ENCODE measurements at regions not wholly inside any gene's neighbourhood (a gene's known extent, or its start where the extent isn't known, plus 50 kb on each side); places are given as distances from the start of the nearest gene placed in this dataset.
A peak's percentile ranks its signal among the peaks of the same experiment; 100 is the strongest.

GRCh38 chr13:106118050-106118449 is 417.4 kb downstream of the EFNB2 start:
- intact Hi-C loops (cut with DNase I): no loop called here
- DNase-seq (no peak), ATAC-seq (no peak)

GRCh38 chr13:106117640-106118039 is 417.8 kb downstream of the EFNB2 start:
- no peak for ATAC-seq
- no peak for DNase-seq
- intact Hi-C loops (cut with DNase I): no loop called here

GRCh38 chr13:106117035-106117434 is 418.4 kb downstream of the EFNB2 start:
- intact Hi-C loops (cut with DNase I): no loop called here
- ATAC-seq: no peak
- DNase-seq: no peak

- ATAC-seq: no peak
- DNase-seq: no peak
- intact Hi-C loops (cut with DNase I): no loop called here
Observed at GRCh38 chr13:106115081-106115480, 420.4 kb downstream of the EFNB2 start.

- no peak for ATAC-seq
- intact Hi-C loops (cut with DNase I): no loop called here
- DNase-seq: no peak
Observed at GRCh38 chr13:106113796-106114195, 421.7 kb downstream of the EFNB2 start.

- no peak for ATAC-seq
- intact Hi-C loops (cut with DNase I): no loop called here
- no peak for DNase-seq
Observed at GRCh38 chr13:106112191-106112590, 423.3 kb downstream of the EFNB2 start.

GRCh38 chr13:106110241-106110855 is 425.1 kb downstream of the EFNB2 start:
- intact Hi-C loops (cut with DNase I): no loop called here
- ATAC-seq (no peak), DNase-seq (no peak)

- no peak for ATAC-seq
- DNase-seq: no peak
- intact Hi-C loops (cut with DNase I): no loop called here
Observed at GRCh38 chr13:106109391-106109791, 426.1 kb downstream of the EFNB2 start.

GRCh38 chr13:106108346-106108745 is 427.1 kb downstream of the EFNB2 start:
- DNase-seq (no peak), ATAC-seq (no peak)

GRCh38 chr13:106107061-106107460 is 428.4 kb downstream of the EFNB2 start:
- no peak for DNase-seq
- intact Hi-C loops (cut with DNase I): no loop called here
- no peak for ATAC-seq

More at GRCh38 chr13:106108346-106108745, 427.1 kb downstream of the EFNB2 start:
- intact Hi-C loops (cut with DNase I): no loop called here

- DNase-seq (no peak), ATAC-seq (no peak)
- intact Hi-C loops (cut with DNase I): no loop called here
Observed at GRCh38 chr13:106105153-106105552, 430.3 kb downstream of the EFNB2 start.

GRCh38 chr13:106104281-106104901 is 431.1 kb downstream of the EFNB2 start:
- ATAC-seq (no peak), DNase-seq (no peak)
- intact Hi-C loops (cut with DNase I): no loop called here

GRCh38 chr13:106103779-106104178 is 431.7 kb downstream of the EFNB2 start:
- DNase-seq: no peak
- ATAC-seq: no peak
- intact Hi-C loops (cut with DNase I): no loop called here

GRCh38 chr13:106102786-106103185 is 432.7 kb downstream of the EFNB2 start:
- intact Hi-C loops (cut with DNase I): no loop called here
- no peak for ATAC-seq
- no peak for DNase-seq

- no peak for ATAC-seq
Observed at GRCh38 chr13:106101201-106101600, 434.3 kb downstream of the EFNB2 start.

GRCh38 chr13:106100171-106100919 is 435.1 kb downstream of the EFNB2 start:
- peak; percentile 39 for DNase-seq
- intact Hi-C loops (cut with DNase I): no loop called here
- peak in 1 of 2 donors; percentile 64 for ATAC-seq

More at GRCh38 chr13:106101201-106101600, 434.3 kb downstream of the EFNB2 start:
- no peak for DNase-seq
- intact Hi-C loops (cut with DNase I): no loop called here

- intact Hi-C loops (cut with DNase I): no loop called here
- ATAC-seq (no peak), DNase-seq (no peak)
Observed at GRCh38 chr13:106099765-106100164, 435.7 kb downstream of the EFNB2 start.

- ATAC-seq (no peak), DNase-seq (no peak)
- intact Hi-C loops (cut with DNase I): no loop called here
Observed at GRCh38 chr13:106098778-106099177, 436.7 kb downstream of the EFNB2 start.

GRCh38 chr13:106096661-106097092 is 438.8 kb downstream of the EFNB2 start:
- no peak for ATAC-seq
- no peak for DNase-seq
- intact Hi-C loops (cut with DNase I): no loop called here

- DNase-seq: no peak
- ATAC-seq: no peak
- intact Hi-C loops (cut with DNase I): no loop called here
Observed at GRCh38 chr13:106095919-106096318, 439.5 kb downstream of the EFNB2 start.

GRCh38 chr13:106095406-106095805 is 440.1 kb downstream of the EFNB2 start:
- ATAC-seq: no peak

More at GRCh38 chr13:106095406-106095805, 440.1 kb downstream of the EFNB2 start:
- DNase-seq: no peak
- intact Hi-C loops (cut with DNase I): no loop called here

Measured in left cardiac atrium (tissue), 4 donors.